NCI-H524 (cell line): ENCODE measurements at regions not wholly inside any gene's neighbourhood (a gene's known extent, or its start where the extent isn't known, plus 50 kb on each side); places are given as distances from the start of the nearest gene placed in this dataset.
"Not testable (repeated sequence)": the region's sequence is repeated elsewhere in the genome, so short reads cannot be mapped to it uniquely, and the experiment has no call there.

Experiments used
- DNase-seq, 2 experiments: peaks; one replicate each; lab custom pipeline; 2025; lab: John Stamatoyannopoulos, UW

DNA sequence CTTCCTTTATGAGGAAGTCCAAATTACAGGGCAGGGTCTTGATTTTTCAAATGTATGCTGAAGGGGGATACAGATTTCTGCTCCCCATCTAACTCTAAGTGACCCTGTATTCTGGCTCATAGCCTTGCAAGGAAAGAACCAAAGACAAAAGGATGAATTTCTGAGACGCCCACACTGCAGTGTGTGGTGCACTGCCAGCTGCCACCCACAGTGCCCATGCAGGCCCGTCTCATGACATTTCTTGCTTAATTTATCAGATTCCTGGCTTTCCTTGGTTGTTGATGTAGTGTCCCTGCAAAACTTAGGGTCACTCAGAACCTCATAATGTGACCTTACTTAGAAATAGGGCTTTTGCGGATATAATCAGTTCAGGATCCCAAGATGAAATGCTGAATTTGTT is 68.0 kb downstream of the CBLN4 start:
- no peak for DNase-seq

DNA sequence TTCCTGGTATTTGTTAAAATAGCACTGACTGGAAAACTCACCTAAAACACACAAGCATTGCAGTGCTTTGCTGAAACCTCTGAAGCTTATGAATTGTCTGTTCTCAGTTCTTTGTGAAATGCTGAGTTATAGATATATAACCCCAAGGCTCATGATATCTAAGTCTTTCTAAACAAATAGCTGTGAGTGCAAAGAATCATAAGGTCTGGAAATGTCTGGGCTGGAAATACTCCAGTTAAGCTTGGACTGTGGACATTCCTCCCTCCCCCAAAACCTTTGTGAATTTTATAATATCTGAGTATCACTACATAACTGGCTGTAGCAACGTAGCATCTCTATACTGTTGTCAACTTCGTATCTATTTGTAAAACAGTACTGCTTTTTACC is 69.1 kb downstream of the CBLN4 start:
- DNase-seq: no peak

DNA sequence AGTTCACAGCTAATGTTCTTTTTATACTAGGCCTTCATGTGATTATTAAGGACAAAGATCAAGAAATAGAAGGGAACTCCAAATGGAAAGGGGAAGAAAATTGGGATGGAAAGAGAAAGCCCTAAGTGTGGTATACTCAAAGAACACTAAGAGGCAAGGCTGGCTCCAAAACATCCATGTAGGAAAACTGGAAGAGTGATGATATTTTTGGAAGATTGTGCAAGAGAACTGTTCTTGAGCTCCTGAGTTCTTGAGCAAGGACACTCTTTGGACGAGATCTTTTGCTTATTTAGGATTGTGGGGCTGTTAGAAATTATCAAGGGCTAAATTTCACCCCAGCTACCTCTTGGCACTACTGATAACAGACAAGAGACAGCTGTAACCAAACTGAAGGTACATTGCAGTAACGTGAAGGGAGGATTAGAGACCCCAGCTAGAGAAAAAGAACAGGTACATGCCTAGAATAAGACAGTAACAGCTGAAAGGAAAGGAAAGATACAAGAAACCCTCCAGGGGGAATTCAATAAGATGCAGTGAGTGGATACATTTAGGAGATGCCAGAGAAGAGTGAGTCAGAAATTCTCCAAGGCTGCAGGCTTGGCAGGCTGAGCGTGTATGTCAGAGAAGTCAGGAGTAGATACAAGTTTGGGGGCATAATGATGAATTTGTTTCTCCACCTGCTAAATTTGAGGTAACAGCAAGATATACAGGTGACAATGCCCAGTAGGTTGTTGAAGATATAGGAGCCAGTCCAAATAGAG is 69.7 kb downstream of the CBLN4 start:
- no peak for DNase-seq

DNA sequence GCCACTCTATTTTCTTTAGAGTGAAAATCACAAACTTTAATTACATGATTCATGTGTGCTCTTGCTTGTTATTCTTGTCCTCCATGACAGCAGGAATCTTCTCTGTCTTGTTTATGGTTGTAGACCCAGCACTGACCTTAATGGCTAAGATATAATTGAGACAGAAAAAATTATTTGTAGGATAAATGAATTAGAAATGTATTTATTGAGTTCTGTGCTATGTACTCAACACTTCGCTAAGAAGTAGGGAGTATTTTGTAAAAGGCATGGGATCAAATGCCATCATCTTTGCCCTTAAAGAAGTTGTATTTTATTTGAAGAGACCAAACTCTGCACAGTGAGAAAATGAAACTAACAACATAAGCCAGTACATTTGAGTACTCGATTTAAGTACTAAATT is 71.2 kb downstream of the CBLN4 start:
- no peak for DNase-seq

DNA sequence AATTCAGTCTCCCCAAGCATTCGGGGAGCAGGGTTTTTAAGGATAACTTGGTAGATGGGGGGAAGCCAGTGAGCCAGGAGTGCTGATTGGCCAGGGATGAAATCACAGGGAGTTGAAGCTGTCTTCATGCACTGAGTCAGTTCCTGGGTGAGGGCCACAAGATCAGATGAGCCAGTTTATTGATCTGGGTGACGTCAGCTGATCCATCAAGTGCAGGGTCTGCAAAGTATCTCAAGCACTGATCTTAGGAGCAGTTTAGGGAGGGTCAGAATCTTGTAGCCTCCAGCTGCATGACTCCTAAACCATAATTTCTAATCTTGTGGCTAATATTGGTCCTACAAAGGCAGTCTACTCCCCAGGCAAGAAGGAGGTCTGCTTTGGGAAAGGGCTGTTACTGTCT is 74.4 kb downstream of the CBLN4 start:
- DNase-seq: not testable (repeated sequence)

DNA sequence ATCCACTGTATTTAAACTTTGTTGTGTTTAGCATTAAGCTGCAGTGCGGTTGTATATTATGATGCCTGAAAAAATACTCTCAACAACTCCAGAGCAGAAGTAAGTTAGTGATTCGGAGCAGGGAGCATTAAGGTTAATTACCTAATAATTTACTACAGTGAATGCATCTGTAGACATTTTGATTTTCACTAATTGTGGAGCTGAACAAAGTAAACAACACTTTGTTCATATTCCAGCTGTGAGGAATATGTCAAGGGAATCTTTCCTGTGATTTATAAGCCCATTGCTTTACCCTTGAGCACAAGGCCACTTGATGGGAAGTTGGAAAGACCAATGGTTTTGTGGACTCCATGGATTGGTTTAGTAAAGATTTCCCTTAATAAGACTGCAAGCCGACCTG is 77.1 kb downstream of the CBLN4 start:
- DNase-seq: no peak

DNA sequence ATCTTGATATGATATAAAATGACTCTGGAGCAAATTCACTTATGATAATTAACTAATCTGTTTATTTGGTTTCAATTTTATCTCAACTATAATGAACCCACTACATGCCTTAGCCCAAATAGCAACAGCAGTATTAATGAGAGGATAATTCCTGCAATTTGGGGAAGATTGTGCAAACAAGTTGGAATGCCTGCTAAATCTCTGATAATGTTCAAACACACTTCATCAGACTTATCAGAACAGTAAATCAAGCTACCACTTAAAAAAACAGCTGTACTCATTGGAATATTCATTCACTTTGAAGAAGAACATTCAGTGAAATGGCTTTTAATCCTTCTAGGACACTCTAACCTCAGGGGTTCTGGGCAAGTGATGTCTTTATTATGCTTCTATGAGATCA is 85.4 kb downstream of the CBLN4 start:
- no peak for DNase-seq

DNA sequence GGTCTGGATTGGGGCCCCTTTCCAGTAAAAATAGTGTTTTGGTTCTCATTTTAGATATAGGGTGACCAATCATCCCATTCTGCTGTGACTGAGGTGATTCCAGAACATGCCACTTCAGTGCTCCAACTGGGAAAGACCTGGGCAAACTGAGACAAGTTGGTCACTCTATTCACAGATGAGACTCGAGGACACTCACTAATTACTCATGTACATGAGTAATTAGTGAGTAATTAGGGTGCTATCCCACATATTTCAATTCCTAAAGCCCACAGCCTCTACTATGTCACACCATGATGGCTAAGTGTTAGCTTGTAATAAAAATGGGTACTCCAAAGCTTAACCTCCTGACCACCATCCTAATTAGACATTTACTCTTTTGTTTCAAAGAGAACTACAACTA is 86.0 kb downstream of the CBLN4 start:
- DNase-seq: no peak

DNA sequence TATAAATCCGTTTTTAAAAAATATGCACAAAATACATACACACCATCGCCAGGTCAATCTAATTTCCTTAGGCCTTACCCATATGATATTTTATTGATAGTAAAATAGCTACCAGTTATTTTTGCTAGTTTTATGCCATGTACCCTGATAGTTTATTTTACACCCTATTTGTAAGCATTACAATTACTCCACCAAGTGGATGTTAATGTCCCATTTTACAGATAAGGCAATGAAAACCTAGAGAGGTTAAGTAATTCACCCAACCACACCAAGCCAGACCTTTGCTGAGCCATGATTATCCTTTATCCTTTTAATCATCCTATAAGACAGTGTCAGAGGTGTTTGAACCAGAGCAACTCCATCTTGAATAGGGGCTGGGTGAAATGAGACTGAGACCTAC is 86.8 kb downstream of the CBLN4 start:
- no peak for DNase-seq

DNA sequence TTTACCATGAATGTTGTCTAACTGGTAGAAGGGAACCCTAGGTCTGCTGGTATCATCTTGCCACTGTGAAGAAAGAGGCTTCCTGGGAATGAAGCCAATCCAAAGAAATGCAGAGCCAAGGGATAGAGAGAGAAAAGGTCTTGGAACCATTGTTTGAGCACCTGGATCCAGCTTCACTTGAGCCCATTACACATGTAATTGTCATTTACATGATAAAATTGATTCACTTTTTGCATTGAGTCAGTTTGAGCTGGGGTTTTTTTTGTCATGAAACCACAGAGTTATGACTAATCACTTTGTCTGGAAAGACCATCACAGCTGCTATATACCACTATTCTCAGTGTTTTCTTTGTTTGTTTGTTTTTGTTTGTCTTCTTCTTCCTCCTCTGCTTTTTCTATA is 112.3 kb downstream of the CBLN4 start:
- no peak for DNase-seq

DNA sequence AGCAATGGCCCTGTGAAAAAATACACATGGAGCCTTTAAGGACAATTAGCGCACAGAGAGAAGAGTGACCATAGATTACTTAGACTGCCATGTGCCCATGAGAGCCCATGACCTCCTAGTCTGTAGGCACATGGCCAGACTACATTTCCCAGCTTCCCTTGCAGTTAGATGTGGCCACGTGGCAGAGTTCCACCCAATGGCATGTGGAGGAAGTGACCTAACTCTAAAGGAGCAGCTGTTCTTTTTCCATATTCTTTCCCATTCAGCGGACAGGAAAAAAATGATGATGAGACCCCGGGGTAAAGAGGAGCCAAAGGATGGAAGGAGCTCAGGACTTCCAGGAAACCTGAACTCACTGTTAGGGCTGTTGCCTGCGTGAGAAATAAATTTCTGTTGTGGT is 116.6 kb downstream of the CBLN4 start:
- DNase-seq: peak in 1 of 2 experiments; percentile 3

DNA sequence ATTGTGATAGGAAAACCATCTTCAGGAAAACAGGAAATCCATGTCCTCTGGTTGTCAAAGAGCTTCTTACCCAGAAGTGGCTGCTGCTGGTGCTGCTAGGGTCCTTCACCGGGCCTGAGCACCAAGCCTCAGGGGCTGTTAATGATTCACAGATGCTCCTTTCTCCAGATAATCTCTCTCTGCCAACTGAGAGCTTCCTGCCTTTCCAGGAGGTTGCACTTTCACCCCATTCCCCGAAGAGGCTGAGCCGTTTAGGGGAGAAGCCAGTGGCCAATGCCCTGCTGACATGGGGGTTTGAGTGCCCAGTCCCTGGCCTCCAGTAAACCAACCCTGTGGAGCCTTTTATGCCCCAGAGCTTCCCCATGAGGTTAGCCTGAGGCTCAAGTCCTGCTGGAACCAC is 122.4 kb downstream of the CBLN4 start:
- no peak for DNase-seq

DNA sequence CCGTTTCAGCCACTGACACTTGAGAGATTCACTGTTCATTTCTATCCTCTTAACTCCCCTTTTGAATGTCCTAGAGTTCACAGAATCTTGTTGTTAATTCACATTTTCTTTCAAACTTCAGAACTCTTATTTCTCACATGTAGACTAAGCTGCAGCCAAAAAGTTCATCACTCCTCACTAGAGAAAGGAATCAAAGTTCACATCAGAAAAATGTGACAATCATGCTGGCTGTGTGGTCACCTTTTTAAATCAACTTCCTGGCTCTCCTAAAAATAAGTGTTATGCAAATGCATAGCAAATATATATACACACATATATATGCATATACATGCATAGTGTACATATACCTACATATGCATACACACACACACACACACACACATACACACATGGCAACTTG is 123.0 kb downstream of the CBLN4 start:
- no peak for DNase-seq

DNA sequence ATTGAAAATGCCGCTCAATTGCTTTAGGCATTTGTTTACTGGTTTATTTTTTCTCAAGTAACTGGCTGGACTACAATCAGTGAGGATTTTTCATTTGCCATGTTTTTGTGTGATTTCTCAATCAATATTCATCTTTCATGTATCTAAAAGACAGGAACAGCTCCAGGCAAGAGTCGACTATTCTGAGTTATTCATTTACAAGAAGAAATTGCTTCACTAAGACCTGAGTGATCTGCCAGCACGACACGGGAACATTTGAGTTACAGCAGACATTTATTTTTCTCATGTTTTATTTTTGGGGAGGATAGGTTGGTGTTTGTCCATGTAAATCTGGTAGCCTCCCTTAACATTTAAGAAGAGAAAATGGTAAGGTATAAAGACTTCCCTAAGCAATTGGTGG is 124.1 kb downstream of the CBLN4 start:
- no peak for DNase-seq

DNA sequence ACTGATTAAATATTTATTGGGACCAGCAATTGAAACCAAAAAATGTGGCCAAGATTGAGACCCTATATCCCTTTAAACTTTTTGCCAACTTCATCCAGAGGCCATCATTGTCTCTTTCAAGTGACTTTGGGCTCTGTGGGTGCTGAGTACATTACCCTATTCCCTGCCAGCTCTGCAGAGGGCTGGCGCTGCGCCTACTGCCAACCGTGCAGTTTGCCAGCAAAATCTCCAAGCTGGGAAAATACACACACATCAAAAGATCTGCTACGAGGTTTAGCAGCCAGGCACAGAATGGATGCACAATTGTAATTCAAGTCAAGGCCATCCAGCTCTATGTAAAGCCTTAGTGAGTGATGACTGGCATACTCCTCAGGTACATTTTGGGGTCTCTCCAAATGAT is 125.0 kb downstream of the CBLN4 start:
- DNase-seq: no peak

DNA sequence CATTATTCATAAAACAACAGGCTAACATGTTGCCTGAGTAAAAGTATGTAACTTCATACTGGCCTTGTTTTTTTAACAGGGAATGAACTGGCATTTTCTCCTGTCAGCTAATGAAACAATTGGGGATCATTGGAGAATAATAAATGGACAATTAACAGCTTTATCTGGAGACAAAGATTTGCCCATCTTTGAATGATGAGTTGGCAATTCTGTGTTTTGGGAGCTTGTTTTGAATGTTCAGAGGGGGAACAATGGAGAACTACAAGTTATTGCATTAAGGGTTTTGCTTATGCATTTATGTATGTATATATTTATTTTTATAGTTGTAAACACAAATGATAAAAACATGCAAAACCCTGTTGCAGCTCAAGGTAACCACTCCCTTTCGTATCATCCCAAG is 150.3 kb downstream of the CBLN4 start:
- DNase-seq: no peak

DNA sequence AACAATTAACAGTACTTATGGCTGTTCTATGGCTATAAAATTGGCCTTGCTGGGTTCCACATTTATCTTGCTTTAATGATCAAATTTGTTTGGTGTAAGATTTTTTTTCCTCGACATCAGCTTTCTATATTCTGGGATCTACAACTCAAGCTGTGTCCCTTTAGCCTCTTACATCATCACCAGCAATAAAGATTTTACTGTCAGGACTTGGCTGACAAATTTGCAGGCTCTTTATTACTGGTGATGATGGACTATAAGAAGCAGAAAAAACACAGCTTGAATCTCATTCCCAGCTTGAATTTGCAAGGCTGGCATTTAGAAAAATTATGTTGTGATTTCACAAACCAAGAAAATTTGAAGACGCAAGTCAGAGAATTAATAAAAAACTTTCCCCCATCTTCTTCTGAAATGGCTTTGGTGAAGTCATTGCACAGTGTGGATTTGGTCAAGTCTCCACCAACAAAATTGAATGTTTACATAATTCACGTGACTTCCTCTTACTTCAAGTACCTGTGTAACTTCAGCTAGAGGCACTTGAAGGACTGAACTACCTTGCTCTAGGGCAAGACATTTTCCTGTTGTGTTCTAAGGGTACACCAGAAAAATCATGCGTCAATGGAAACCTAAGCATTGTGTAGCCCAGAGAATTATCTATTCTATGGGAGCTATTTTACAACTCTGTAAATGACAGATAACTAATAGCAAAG is 175.0 kb downstream of the CBLN4 start:
- DNase-seq: no peak

DNA sequence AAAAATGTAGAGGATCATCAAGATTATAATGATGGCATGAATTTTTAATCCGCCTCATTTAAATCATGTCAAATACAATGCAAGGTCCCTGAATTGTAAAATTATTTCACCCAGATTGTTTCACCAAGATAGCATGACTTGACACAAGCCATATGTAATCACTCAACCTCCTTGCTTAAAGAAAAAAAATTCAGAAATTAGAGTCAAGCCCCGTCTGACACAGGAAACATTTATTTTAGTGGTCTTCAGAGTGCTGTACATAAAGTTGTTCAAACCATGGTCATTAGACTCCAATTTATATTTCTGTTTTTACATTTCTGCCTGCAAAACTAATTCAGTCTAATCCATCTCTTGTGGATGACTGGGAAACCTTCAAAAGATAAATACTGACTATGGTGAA is 200.2 kb downstream of the CBLN4 start:
- no peak for DNase-seq

DNA sequence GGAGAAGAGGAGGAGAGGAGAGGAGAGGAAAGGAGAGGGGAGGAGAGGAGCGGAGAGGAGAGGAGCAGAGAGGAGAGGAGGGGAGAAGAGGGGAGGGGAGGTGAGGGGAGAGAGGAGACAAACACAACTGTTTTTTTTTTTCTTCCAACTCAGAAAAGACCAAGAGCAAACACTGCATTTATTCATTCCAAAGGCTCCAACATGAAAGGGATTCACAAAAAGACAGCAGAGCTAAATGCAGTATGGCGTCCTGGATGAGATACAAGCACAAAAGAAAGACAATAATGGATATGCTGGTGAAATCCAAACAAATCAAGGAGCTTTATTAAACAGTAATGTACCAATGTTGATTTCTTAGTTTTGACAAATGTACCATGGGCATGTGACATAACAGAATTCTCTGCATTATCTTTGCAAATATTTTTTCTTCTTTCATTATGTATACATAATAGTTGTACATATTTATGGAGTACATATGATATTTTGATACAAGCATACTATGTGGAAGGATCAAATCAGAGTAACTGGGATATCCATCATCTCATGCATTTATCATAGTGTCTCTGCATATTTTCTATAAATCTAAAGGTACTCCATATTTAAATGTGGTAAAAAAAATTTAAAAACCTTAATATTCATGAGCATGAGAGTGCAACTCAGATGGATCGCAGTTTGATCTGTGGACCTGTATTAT is 204.6 kb downstream of the CBLN4 start:
- DNase-seq: no peak

DNA sequence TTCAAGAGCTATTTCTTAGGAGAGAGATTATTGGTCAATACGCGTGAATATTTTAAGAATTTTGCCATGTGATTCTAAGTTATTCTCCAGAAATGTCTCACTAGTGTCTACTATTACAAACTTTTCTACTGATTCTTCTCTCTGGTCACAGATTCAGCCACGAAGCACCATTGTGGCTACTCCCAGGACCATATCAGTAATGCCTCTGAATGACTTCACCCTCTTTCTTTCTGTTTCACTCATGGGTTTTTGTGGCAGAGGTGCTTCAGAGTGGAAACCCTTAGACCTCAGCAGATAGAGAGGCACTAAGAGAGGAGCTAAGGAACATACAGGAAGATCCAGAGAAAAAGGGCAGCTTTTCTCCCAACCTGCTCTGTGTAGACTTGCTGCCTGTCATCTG is 211.3 kb downstream of the CBLN4 start:
- no peak for DNase-seq

DNA sequence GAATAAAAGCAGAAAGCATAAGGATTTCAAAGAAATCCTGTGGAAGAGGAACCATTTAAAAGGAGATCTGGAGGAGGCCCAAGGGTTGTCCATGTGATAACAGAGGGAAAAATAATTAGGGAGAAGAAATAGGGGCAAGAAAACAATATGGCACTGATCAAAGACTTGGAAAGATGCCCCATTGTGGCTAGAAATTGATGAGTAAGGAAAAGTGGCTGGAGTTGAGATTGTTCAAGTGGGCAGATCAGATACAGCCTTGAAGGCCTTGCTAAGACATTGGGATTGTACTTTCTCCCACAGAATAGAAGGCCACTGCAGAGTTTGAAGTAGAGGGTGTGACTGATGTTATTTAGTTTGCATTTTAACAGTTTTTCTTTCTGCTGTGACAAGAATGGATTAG is 213.3 kb downstream of the CBLN4 start:
- no peak for DNase-seq

DNA sequence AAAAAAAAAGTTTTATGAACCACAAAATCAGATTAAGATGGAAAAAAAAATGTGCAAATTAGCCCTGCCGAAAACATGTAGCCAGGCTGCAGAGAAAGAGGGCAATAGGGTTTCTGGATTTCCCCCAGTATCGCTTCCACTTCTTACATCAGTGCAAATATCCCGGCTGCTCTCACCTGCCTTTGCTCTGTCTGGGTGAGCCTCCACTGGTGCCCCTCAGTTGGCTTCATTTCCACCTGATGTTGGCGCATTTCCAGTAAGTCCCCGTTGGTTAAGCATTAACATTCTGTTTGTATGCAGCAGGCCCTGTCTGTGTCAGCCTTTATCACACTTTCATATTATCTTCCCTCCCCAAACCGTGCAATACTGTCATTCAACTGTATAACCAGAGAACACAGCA is 215.1 kb downstream of the CBLN4 start:
- no peak for DNase-seq

DNA sequence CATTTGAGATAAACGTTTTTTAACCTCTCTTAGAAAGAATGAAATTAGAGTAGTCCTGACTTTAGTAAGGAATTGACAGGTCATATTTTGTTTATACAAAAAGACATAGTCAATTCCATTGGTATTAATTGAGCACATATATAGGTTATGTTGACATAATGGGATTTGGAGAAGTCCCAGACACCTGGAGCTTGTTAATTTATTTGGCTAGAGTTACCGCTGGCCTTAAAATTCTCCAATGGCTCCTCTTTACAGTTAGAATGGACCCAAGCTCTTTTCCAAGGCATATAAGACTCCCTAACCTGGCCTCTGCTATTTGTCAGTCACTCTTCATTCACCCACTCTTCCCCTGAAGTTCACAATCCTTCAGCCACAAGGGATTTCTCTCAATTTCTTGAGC is 221.3 kb downstream of the CBLN4 start:
- DNase-seq: no peak
